ENCODE measurements at regions not wholly inside any gene's neighbourhood (a gene's known extent, or its start where the extent isn't known, plus 50 kb on each side); places are given as distances from the start of the nearest gene placed in this dataset.

GRCh38 chr10:43759216-43759615, 110.5 kb upstream of the ZNF32 start:
- no peak for TF ChIP-seq POLR2AphosphoS5 (IDR thresholded peaks at IDR 0.05)
- no peak for TF ChIP-seq POLR2A (IDR thresholded peaks at IDR 0.05)
- TF ChIP-seq CTCF (IDR thresholded peaks at IDR 0.05) = no peak
- TF ChIP-seq EP300 (IDR thresholded peaks at IDR 0.05) = no peak

Measured in gastroesophageal sphincter (tissue), 3 donors.